ENCODE measurements at regions not wholly inside any gene's neighbourhood (a gene's known extent, or its start where the extent isn't known, plus 50 kb on each side); places are given as distances from the start of the nearest gene placed in this dataset.

- TF ChIP-seq USF2 (IDR thresholded peaks at IDR 0.05; ENCODE audit: low read length), result no peak
- TF ChIP-seq SRF (IDR thresholded peaks at IDR 0.05; ENCODE audit: low read depth, low read length), result no peak
- TF ChIP-seq HDAC6 (IDR thresholded peaks at IDR 0.05; ENCODE audit: low read depth, low read length), result no peak
- no peak for TF ChIP-seq EGR1 (IDR thresholded peaks at IDR 0.05; ENCODE audit: borderline replicate concordance, low read depth, low read length)
- TF ChIP-seq ATF2 (IDR thresholded peaks at IDR 0.05; ENCODE audit: low read length), result no peak
- no peak for TF ChIP-seq RXRA (IDR thresholded peaks at IDR 0.05; ENCODE audit: insufficient read depth, low read depth, low read length)
- TF ChIP-seq RAD21 (IDR thresholded peaks at IDR 0.05 in 1 of 2, conservative IDR thresholded peaks at IDR 0.05 in 1 of 2; ENCODE audit: low read depth in 2 of 2, low read length in 2 of 2), result no peak
Observed at GRCh38 chr5:19352120-19352519, 635.9 kb downstream of the CDH18 start.

All from H1 (cell line).